Esophagus muscularis mucosa (tissue), 4 donors: ENCODE measurements at regions not wholly inside any gene's neighbourhood (a gene's known extent, or its start where the extent isn't known, plus 50 kb on each side); places are given as distances from the start of the nearest gene placed in this dataset.

ENCODE experiments used
- DNase-seq: peaks from one replicate; pipeline ENCODE4 v3.0.0-alpha.2; 2017; ENCODE audit errors: extremely low spot score
- H3K27ac ChIP-seq, 4 donors: fragments of 200-600 bp; sonication (generic); replicated peaks in 1 of 4; 1 replicate in 3 of 4; 2 replicates in 1 of 4; pipeline ENCODE4 v1.5.1; 2016 to 2019; ENCODE audit warnings: mild to moderate bottlenecking in 1 of 4
- H3K27me3 ChIP-seq, 4 donors: fragments of 200-600 bp; sonication (generic); one replicate each; pipeline versions ENCODE4 v1.5.1 to v1.6.0; 2016 to 2019
- H3K36me3 ChIP-seq, 4 donors: fragments of 200-600 bp; sonication (generic); one replicate each; pipeline ENCODE4 v1.5.1; 2016 to 2019
- H3K4me1 ChIP-seq, 4 donors: fragments of 200-600 bp; sonication (generic); one replicate each; pipeline ENCODE4 v1.5.1; 2016 to 2019
- H3K4me3 ChIP-seq, 4 donors: fragments of 200-600 bp; sonication (generic); 1 replicate in 2 of 4; 2 replicates in 2 of 4; pipeline ENCODE4 v1.5.1; 2016 to 2019; ENCODE audit warnings: mild to moderate bottlenecking in 4 of 4, moderate library complexity in 1 of 4
- H3K9me3 ChIP-seq, 4 donors: fragments of 200-600 bp; sonication (generic); 1 replicate in 3 of 4; 2 replicates in 1 of 4; pipeline ENCODE4 v1.5.1; 2016 to 2019
- CTCF ChIP-seq, 3 experiments: fragments of 200-600 bp in 2 of 3; fragments of 450-650 bp in 1 of 3; sonication (generic) in 2 of 3; IDR thresholded peaks; one replicate each; pipeline ENCODE4 v1.5.1; 2017 to 2019; ENCODE audit warnings: antibody characterized with exemption in 3 of 3, mild to moderate bottlenecking in 2 of 3, moderate library complexity in 1 of 3
- EP300 ChIP-seq: sonication (generic); formaldehyde crosslinking; IDR thresholded peaks from one replicate; pipeline ENCODE4 v1.6.1; 2017; ENCODE audit warnings: antibody characterized with exemption
- POLR2A ChIP-seq: fragments of 450-650 bp; IDR thresholded peaks from one replicate; pipeline ENCODE4 v1.6.1; 2017; ENCODE audit warnings: antibody characterized with exemption, moderate library complexity, mild to moderate bottlenecking, low read depth
- POLR2AphosphoS5 ChIP-seq, 2 donors: sonication (generic); formaldehyde crosslinking; IDR thresholded peaks; one replicate each; pipeline ENCODE4 v1.6.1; 2017; ENCODE audit warnings: antibody characterized with exemption in 2 of 2
- WGBS: methylation state at CpG from one replicate; pipeline ENCODE4 v1.1.5; 2018; 5-methylcytosine and 5-hydroxymethylcytosine counted together
- intact Hi-C: fragments of 100-400 bp; cut with DNase I; formaldehyde crosslinking; loops from one replicate; pipeline ENCODE4 v1.15.1; 2023

- Histone ChIP-seq H3K4me3 (no peak overlapping the region), H3K27me3 (no peaks in the 10 kb centered on the region), H3K9me3 (no peaks in the 10 kb centered on the region), H3K4me1 (peaks cover 0 to 11% (median 0%) of the 10 kb centered on the region in 4 donors), H3K27ac (no peak overlapping the region), H3K36me3 (no peaks in the 10 kb centered on the region)
- TF ChIP-seq POLR2A: no peak
- no peak for TF ChIP-seq EP300
- TF ChIP-seq CTCF (IDR thresholded peaks at IDR 0.05): no peak
- no peak for TF ChIP-seq POLR2AphosphoS5 (IDR thresholded peaks at IDR 0.05)
- 83% methylated on average over 14 of the region's 14 CpGs for WGBS
- DNase-seq: no peak
- intact Hi-C loops: loop anchor here (5.0 kb wide), 1 partner anchor 175 kb away; no protein-coding TSS in a partner anchor
Measured at GRCh38 chr6:166777096-166777630, 150.1 kb upstream of the RPS6KA2 start.

- no peak for DNase-seq
- TF ChIP-seq CTCF (IDR thresholded peaks at IDR 0.05) (no peak), POLR2A (no peak), POLR2AphosphoS5 (IDR thresholded peaks at IDR 0.05) (no peak)
- H3K4me3 ChIP-seq: no peak overlapping the region
- no peaks in the 10 kb centered on the region for H3K9me3 ChIP-seq
- WGBS: 94% methylated on average over 12 of the region's 12 CpGs
- peaks cover 0 to 11% (median 0%) of the 10 kb centered on the region in 4 donors for H3K4me1 ChIP-seq
- no peaks in the 10 kb centered on the region for H3K36me3 ChIP-seq
- no peaks in the 10 kb centered on the region for H3K27me3 ChIP-seq
- H3K27ac ChIP-seq: no peak overlapping the region
- intact Hi-C loops: loop anchor here (5.0 kb wide), 1 partner anchor 176 kb away; no protein-coding TSS in a partner anchor
Measured at GRCh38 chr6:166776571-166776970, 149.5 kb upstream of the RPS6KA2 start.

GRCh38 chr6:166775923-166776220, 148.8 kb upstream of the RPS6KA2 start:
- no peak for DNase-seq
- H3K27ac ChIP-seq: no peak overlapping the region
- no peaks in the 10 kb centered on the region for H3K27me3 ChIP-seq
- H3K4me1 ChIP-seq: peaks cover 0 to 11% (median 0%) of the 10 kb centered on the region in 4 donors
- peak overlapping the region in 1 of 4 donors; percentile 21 for H3K4me3 ChIP-seq
- intact Hi-C loops: loop anchor here (2.0 to 5.0 kb wide), 2 partner anchors 176 to 213 kb away; no protein-coding TSS in a partner anchor
- 82% methylated on average over 9 of the region's 9 CpGs for WGBS
- H3K36me3 ChIP-seq: no peaks in the 10 kb centered on the region
- no peaks in the 10 kb centered on the region for H3K9me3 ChIP-seq
- TF ChIP-seq POLR2AphosphoS5 (IDR thresholded peaks at IDR 0.05) (no peak), POLR2A (no peak), CTCF (IDR thresholded peaks at IDR 0.05) (no peak), EP300 (no peak)

GRCh38 chr6:166775180-166775922, 148.3 kb upstream of the RPS6KA2 start:
- TF ChIP-seq CTCF (IDR thresholded peaks at IDR 0.05) (peak; percentile 82 to 89 (median 84)), POLR2A (no peak), EP300 (no peak), POLR2AphosphoS5 (IDR thresholded peaks at IDR 0.05) (peak in 1 of 2 donors; percentile 9)
- no peak overlapping the region for H3K27ac ChIP-seq
- no peak for DNase-seq
- no peaks in the 10 kb centered on the region for H3K27me3 ChIP-seq
- H3K4me3 ChIP-seq: peak overlapping the region in 2 of 4 donors; percentile 21 to 24
- peaks cover 0 to 11% (median 0%) of the 10 kb centered on the region in 4 donors for H3K4me1 ChIP-seq
- no peaks in the 10 kb centered on the region for H3K9me3 ChIP-seq
- no peaks in the 10 kb centered on the region for H3K36me3 ChIP-seq
- 47% methylated on average over 19 of the region's 24 CpGs for WGBS
- intact Hi-C loops: loop anchor here (2.0 to 5.0 kb wide), 2 partner anchors 177 to 213 kb away; no protein-coding TSS in a partner anchor
